GM10248 (cell line): ENCODE measurements at regions not wholly inside any gene's neighbourhood (a gene's known extent, or its start where the extent isn't known, plus 50 kb on each side); places are given as distances from the start of the nearest gene placed in this dataset.
"Not testable (repeated sequence)": the region's sequence is repeated elsewhere in the genome, so short reads cannot be mapped to it uniquely, and the experiment has no call there.

Source experiments
- CTCF ChIA-PET: fragments of 300-600 bp; sonication (Branson Sonifier 250); formaldehyde crosslinking; extraction: SDS; loops from one replicate; lab custom pipeline; 2021; ENCODE audit warnings: antibody characterized with exemption; lab: Yijun Ruan, JAX
- POLR2A ChIA-PET: fragments of 350-650 bp; sonication (Branson Sonifier 250); formaldehyde crosslinking; extraction: SDS; loops from one replicate; lab custom pipeline; 2020; ENCODE audit warnings: antibody characterized with exemption; lab: Yijun Ruan, JAX
- DNase-seq: peaks from one replicate; pipeline ENCODE4 v3.0.0; 2012; ENCODE audit errors: extremely low spot score
- TF ChIP-seq, protein P1 (sequence below): IDR thresholded peaks from 2 replicates; pipeline ENCODE4 v1.5.1; 2012; ENCODE audit warnings: mild to moderate bottlenecking, low read depth; ENCODE audit errors: extremely low read depth, missing control alignments, control extremely low read depth

DNA sequence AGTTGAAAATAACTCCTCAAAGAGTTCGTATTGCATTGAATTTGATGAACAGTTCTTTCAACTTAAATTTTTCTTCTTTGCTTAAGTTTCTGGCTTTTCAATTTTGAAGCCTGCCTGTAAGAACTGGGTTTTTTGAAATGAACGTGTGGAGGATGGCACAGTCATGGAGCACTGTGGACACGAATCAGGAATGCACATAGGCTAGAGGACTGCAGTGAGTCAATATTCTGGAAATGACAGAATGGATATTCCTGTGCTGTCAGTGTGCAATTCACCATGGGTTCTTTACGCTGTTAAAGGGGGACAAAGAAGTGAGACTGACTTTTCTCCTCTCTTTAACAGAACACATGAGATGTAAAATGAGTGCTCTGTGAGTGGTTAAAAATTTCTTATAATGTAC is 368.0 kb upstream of the AGA start:
- TF ChIP-seq, protein P1, sequence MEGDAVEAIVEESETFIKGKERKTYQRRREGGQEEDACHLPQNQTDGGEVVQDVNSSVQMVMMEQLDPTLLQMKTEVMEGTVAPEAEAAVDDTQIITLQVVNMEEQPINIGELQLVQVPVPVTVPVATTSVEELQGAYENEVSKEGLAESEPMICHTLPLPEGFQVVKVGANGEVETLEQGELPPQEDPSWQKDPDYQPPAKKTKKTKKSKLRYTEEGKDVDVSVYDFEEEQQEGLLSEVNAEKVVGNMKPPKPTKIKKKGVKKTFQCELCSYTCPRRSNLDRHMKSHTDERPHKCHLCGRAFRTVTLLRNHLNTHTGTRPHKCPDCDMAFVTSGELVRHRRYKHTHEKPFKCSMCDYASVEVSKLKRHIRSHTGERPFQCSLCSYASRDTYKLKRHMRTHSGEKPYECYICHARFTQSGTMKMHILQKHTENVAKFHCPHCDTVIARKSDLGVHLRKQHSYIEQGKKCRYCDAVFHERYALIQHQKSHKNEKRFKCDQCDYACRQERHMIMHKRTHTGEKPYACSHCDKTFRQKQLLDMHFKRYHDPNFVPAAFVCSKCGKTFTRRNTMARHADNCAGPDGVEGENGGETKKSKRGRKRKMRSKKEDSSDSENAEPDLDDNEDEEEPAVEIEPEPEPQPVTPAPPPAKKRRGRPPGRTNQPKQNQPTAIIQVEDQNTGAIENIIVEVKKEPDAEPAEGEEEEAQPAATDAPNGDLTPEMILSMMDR = no peak
- DNase-seq = no peak
- POLR2A ChIA-PET = no interaction called here
- CTCF ChIA-PET = no interaction called here

DNA sequence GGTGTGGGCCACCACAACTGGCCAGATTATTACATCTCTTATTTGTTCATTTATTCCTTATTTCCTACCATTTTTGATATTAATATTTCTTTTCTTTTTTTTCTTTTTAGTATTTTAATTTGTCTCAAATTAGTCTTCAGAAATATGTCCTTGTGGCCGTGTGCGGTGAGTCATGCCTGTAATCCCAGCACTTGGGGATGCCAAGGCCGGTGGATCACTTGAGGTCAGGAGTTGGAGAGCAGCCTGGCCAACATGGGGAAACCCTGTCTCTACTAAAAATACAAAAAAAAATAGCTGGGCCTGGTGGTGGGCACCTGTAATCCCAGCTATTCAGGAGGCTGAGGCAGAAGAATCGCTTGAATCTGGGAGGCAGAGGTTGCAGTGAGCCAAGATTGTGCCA is 376.2 kb upstream of the AGA start:
- DNase-seq, POLR2A ChIA-PET, CTCF ChIA-PET: not testable (repeated sequence)

DNA sequence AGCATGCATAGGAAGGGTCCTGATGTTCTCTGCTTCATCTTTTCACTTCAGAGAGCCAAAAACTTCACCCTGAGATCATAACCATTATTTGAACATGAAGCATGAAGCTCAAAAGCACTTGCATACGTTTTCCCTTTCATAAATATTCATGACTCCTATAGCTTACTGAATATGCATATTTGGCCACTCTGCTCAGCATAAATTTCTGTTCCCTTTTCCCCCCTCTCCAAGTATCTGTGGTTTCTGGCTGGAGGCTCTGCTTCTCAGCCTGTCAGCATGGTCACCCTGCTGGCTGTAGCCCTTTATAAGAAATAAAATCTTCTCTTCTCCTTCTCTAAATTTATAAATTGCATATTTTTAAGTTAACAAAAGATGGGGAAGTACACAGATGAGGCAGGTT is 384.7 kb upstream of the AGA start:
- ChIA-PET POLR2A (no interaction called here), CTCF (interaction anchor here (0.6 to 1.5 kb wide), 2 partner anchors 38 to 506 kb away, joined by 3 to 4 read pairs; no protein-coding TSS in a partner anchor)
- TF ChIP-seq, protein P1 = no peak
- no peak for DNase-seq

DNA sequence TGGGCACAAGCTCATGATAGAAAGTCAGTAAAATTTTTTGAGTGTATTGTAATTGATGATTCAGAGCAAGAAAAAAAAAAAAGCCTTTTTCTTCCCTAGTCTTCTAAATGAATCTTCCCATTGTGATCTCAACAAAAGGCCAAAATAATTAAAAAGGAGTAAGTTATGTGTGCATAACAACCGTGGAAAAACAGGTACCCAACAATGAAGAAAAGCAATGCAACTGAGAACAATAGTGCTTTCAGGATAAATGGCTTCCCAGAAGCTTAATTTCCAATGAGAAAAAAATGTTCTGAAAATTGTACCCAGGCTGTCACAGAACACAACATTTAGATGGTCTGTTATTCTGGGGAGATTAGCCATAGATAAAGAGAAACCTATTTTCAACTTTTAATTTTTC is 399.0 kb upstream of the AGA start:
- no peak for DNase-seq
- CTCF ChIA-PET = interaction anchor here (1.0 kb wide), 1 partner anchor 11 kb away, joined by 3 read pairs; no protein-coding TSS in a partner anchor
- POLR2A ChIA-PET = no interaction called here
- TF ChIP-seq, protein P1 = no peak

DNA sequence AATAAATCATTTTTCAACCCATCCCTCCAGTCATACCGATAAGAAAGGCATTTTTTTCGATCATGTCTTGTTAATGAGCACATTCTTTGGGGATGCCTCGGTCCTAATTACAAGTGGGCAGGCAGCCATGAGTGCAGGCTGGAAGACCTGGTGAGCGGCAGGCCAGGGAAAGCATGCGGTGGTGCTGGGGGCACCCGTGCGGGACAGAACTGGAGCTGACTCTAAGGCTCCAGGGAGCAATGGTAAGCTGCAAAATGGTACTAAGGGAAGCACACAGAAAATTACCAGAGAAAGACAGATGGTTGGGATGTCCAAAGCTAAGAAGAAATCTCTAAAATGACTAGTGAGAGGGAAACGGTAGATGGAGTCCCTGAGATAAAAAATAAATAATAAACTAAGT is 411.0 kb upstream of the AGA start:
- no peak for DNase-seq
- ChIA-PET CTCF (interaction anchor here (1.6 kb wide), 1 partner anchor 20 kb away, joined by 4 read pairs; no protein-coding TSS in a partner anchor), POLR2A (no interaction called here)
- TF ChIP-seq, protein P1 = no peak

DNA sequence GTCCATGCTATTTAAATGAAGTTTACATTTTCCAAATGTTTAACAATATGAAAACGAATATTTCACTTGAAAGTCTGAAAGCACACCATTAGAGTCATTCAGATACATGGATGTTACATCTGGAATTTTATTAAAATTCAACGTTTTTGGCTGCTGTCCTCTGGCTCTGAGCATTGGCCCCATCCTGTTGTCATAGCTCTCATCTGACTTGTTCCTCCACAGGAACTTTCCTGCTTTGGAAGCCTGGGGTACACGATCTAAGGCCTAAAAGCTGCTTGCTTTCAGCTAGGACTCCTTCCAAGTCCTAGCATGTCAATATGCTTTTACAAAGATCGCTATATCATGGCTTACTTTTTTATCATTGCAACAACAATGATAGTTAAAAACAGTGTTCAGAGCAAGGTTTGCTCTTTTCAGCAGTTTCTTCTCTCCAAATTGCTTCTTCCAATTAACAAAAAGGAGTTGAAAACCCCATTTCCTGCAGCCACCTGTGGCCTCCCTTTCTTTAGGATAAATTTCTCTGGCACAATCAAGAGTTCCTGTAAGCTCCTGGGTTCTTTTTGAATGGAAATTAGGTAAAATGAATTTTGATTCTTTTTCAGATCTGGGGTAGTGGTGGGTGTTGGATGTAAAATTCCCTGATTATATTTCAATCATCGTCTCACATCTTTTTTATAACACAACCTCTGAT is 413.4 kb upstream of the AGA start:
- CTCF ChIA-PET = no interaction called here
- POLR2A ChIA-PET = no interaction called here
- TF ChIP-seq, protein P1 = no peak

DNA sequence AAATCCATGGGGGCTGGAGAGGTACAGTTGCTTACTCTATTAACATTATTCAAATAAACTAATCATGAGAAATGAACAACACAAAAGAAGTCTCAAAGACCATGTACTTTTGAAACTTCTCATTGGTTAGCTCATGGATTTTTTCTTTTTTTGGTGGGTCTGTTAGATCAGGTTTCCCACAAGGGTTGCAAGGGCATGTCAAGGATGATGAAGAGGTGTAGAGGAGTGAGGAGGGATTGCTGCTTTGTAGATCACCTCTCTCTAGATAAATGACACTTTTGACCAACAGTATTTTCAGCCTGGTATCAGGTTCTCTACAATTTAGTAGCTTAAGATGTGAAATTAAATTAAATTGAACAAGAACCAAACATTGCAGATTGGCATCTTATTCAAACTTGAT is 417.9 kb upstream of the AGA start:
- POLR2A ChIA-PET = no interaction called here
- CTCF ChIA-PET = interaction anchor here (0.8 kb wide), 1 partner anchor 8 kb away, joined by 3 read pairs; no protein-coding TSS in a partner anchor
- TF ChIP-seq, protein P1 = no peak
- DNase-seq = no peak

More for the DNA sequence above, 413.4 kb upstream of the AGA start:
- no peak for DNase-seq
